ENCODE measurements at regions not wholly inside any gene's neighbourhood (a gene's known extent, or its start where the extent isn't known, plus 50 kb on each side); places are given as distances from the start of the nearest gene placed in this dataset. TPM values are rescaled to one million over a fixed set of nuclear protein-coding genes. Genes with fewer than 3 reads are reported as not detected.

DNA sequence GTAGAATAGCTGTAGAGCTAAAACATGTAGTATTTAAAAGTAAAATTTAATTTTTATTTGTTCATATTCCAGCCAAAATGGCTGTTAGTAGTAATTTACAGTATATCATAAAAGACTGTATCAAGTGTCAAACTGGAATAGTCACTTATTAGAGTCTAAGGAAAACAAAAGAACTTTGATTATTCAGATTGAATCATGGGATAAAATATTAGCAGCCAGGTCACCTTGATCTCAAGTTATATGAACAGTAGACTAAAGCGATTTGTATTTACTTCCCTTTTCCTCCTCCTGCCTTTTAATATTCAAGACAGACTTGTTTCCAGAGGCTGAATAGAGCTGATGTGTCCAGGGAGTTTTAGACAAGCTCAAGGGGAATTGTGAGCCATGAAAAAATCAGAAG lies 54.4 kb downstream of the PMAIP1 start:
- WGBS, 2 donors = 73 to 81% methylated on average over 1 of the region's 1 CpG
- Histone ChIP-seq H3K4me1 (no peaks in the 10 kb centered on the region), H3K27me3 (no peaks in the 10 kb centered on the region), H3K27ac (no peak overlapping the region), H3K4me3 (no peak overlapping the region), H3K9me3 (no peaks in the 10 kb centered on the region), H3K36me3 (no peaks in the 10 kb centered on the region)
- no peak for TF ChIP-seq EP300 (IDR thresholded peaks at IDR 0.05)
- no peak for DNase-seq (ENCODE audit: low spot score in 2 of 2)

Small RNA genes lying in the stretch of these regions (small RNA-seq; reads per million reads assigned to genes)
- gene RN7SL342P (not detected), gene RNU4-17P (not detected), gene RNU6-567P (not detected)

Measured in tibial nerve (tissue), 4 donors.